Endothelial cell of umbilical vein (primary cell): ENCODE measurements at regions not wholly inside any gene's neighbourhood (a gene's known extent, or its start where the extent isn't known, plus 50 kb on each side); places are given as distances from the start of the nearest gene placed in this dataset.

Experiments
- BruUV-seq: library from RNA; stranded (reverse); fragments of 400-500 nt; replicated peaks from 2 replicates; lab custom pipeline; 2021; lab: Mats Ljungman, UMichigan
- CTCF ChIA-PET: fragments of 300-600, 350-600 bp; sonication (Branson Sonifier 250); formaldehyde crosslinking; loops from one replicate; lab custom pipeline; 2021; ENCODE audit warnings: antibody characterized with exemption, inconsistent platforms; lab: Charles Lee
- POLR2A ChIA-PET: fragments of 300-600, 350-600 bp; sonication (Branson Sonifier 250); formaldehyde crosslinking; loops from one replicate; lab custom pipeline; 2021; ENCODE audit warnings: antibody characterized with exemption, inconsistent platforms; lab: Charles Lee
- DNase-seq: peaks from one replicate; pipeline ENCODE4 v3.0.0-alpha.2; 2011; ENCODE audit warnings: low read depth, low spot score
- FAIRE-seq: peaks from 2 replicates; lab custom pipeline; 2011; peaks lifted over from hg19 to GRCh38; lab: Jason Lieb, UNC
- H2AFZ ChIP-seq: 2 replicates; pipeline ENCODE4 v1.6.0; 2012; ENCODE audit warnings: low read depth, low read length, control low read depth, inconsistent platforms
- H3K27ac ChIP-seq: 2 replicates; pipeline ENCODE4 v1.5.1; 2011; ENCODE audit warnings: low read depth, mild to moderate bottlenecking, control low read depth, low read length, moderate library complexity; ENCODE audit not compliant: insufficient read depth
- H3K27me3 ChIP-seq, 2 experiments: 2 replicates each; pipeline versions ENCODE4 v1.6.0 to v1.6.1; 2011; ENCODE audit warnings: low read length in 2 of 2, mixed read lengths in 1 of 2; ENCODE audit not compliant: control insufficient read depth in 2 of 2, insufficient read depth in 2 of 2
- H3K36me3 ChIP-seq, 2 experiments: 2 replicates in 1 of 2; 3 replicates in 1 of 2; pipeline ENCODE4 v1.5.1; 2011; ENCODE audit warnings: low read length in 2 of 2, mild to moderate bottlenecking in 1 of 2, moderate library complexity in 1 of 2; ENCODE audit not compliant: control insufficient read depth in 2 of 2, insufficient read depth in 2 of 2; ENCODE audit errors: extremely low read depth in 1 of 2
- H3K4me1 ChIP-seq: 3 replicates; pipeline ENCODE4 v1.5.1; 2011; ENCODE audit warnings: mild to moderate bottlenecking, low read length; ENCODE audit not compliant: control insufficient read depth, insufficient read depth; ENCODE audit errors: extremely low read depth
- H3K4me2 ChIP-seq: 2 replicates; pipeline ENCODE4 v1.6.1; 2011; ENCODE audit warnings: low read length, control low read depth, mixed read lengths; ENCODE audit not compliant: insufficient read depth
- H3K4me3 ChIP-seq, 3 experiments: fragments of 200-600 bp in 1 of 3; sonication (generic), shearing (Covaris generic) in 1 of 3; replicated peaks in 1 of 3; 2 replicates each; pipeline ENCODE4 v1.5.1; 2011 to 2016; ENCODE audit warnings: control low read depth in 3 of 3, low read length in 3 of 3, mild to moderate bottlenecking in 2 of 3, inconsistent platforms in 1 of 3, low read depth in 1 of 3, moderate library complexity in 1 of 3; ENCODE audit not compliant: insufficient read depth in 1 of 3
- H3K79me2 ChIP-seq: 2 replicates; pipeline ENCODE4 v1.6.0; 2012; ENCODE audit warnings: low read length, inconsistent platforms; ENCODE audit not compliant: control insufficient read depth, insufficient read depth
- H3K9ac ChIP-seq: replicated peaks from 2 replicates; pipeline ENCODE3; 2011; ENCODE audit warnings: low read length, control low read depth; ENCODE audit not compliant: insufficient read depth; ENCODE audit errors: extremely low read depth
- H3K9me1 ChIP-seq: replicated peaks from 3 replicates; pipeline ENCODE4 v1.6.0; 2011; ENCODE audit warnings: mild to moderate bottlenecking, low read length; ENCODE audit not compliant: control insufficient read depth, insufficient read depth; ENCODE audit errors: extremely low read depth
- H3K9me3 ChIP-seq: replicated peaks from 2 replicates; pipeline ENCODE4 v1.5.1; 2012; ENCODE audit warnings: low read length, inconsistent platforms; ENCODE audit not compliant: control insufficient read depth, insufficient read depth
- H4K20me1 ChIP-seq: replicated peaks from 2 replicates; pipeline ENCODE3; 2011; ENCODE audit warnings: mild to moderate bottlenecking, low read length; ENCODE audit not compliant: control insufficient read depth, insufficient read depth; ENCODE audit errors: extremely low read depth
- CTCF ChIP-seq, 2 donors: IDR thresholded peaks; 1 replicate in 1 of 2; 2 replicates in 1 of 2; pipeline ENCODE4 v1.5.1; 2011; ENCODE audit warnings: low read length in 2 of 2, mild to moderate bottlenecking in 2 of 2, moderate library complexity in 2 of 2, control low read depth in 1 of 2, inconsistent platforms in 1 of 2, low read depth in 1 of 2; ENCODE audit not compliant: insufficient read depth in 1 of 2; ENCODE audit errors: extremely low read depth in 1 of 2
- EZH2 ChIP-seq: IDR thresholded peaks from 2 replicates; pipeline ENCODE4 v1.6.1; 2012; ENCODE audit warnings: borderline replicate concordance, low read depth, mild to moderate bottlenecking, moderate library complexity, low read length, inconsistent platforms; ENCODE audit not compliant: severe bottlenecking
- FOS ChIP-seq: IDR thresholded peaks from 2 replicates; pipeline ENCODE4 v1.6.1; 2011; ENCODE audit warnings: mild to moderate bottlenecking, low read length, moderate library complexity, borderline replicate concordance; ENCODE audit not compliant: insufficient read depth
- GATA2 ChIP-seq: IDR thresholded peaks from 2 replicates; pipeline ENCODE4 v1.7.0; 2011; ENCODE audit warnings: low read depth, mild to moderate bottlenecking, moderate library complexity, mixed read lengths, low read length; ENCODE audit not compliant: insufficient read length, insufficient read depth
- JUN ChIP-seq: IDR thresholded peaks from 2 replicates; pipeline ENCODE4 v1.6.1; 2011; ENCODE audit warnings: borderline replicate concordance, low read depth; ENCODE audit not compliant: insufficient read length, insufficient read depth
- MYC ChIP-seq: IDR thresholded peaks from one replicate; pipeline ENCODE4 v1.6.1; 2011; ENCODE audit warnings: mild to moderate bottlenecking, low read depth, low read length
- POLR2A ChIP-seq: IDR thresholded peaks from 2 replicates; pipeline ENCODE4 v1.6.1; 2012; ENCODE audit warnings: low read depth, mild to moderate bottlenecking, control low read depth, low read length
- POLR2AphosphoS5 ChIP-seq: IDR thresholded peaks from 2 replicates; pipeline ENCODE4 v1.6.1; 2012; ENCODE audit warnings: low read depth, mild to moderate bottlenecking, control low read depth, low read length, moderate library complexity; ENCODE audit not compliant: insufficient read depth
- dilution Hi-C: fragments of 300-500 bp; cut with MboI; formaldehyde crosslinking; loops from one replicate; pipeline ENCODE4 v1.15.0; 2019; ENCODE audit warnings: low sequenced_read_pairs; ENCODE audit not compliant: extremely low pct_ligation_motif_present
- intact Hi-C: fragments of 100-400 bp; cut with micrococcal nuclease; formaldehyde crosslinking; loops from one replicate; pipeline ENCODE4 v1.10.0; 2022
- TF ChIP-seq, protein P1 (sequence below): IDR thresholded peaks from 2 replicates; pipeline ENCODE4 v1.6.1; 2011; ENCODE audit not compliant: insufficient read depth, insufficient read length

- intact Hi-C loops = no loop called here
- ChIA-PET POLR2A (interaction anchor here (0.6 kb wide), 1 partner anchor 51 kb away, joined by 3 read pairs; no protein-coding TSS in a partner anchor), CTCF (no interaction called here)
- TF ChIP-seq POLR2AphosphoS5 (no peak), CTCF (IDR thresholded peaks at IDR 0.05; ENCODE audit: extremely low read depth in 1 of 2, insufficient read depth in 1 of 2, low read depth in 1 of 2, low read length in 2 of 2) (no peak), GATA2 (no peak), POLR2A (no peak), FOS (no peak), MYC (no peak), EZH2 (no peak), JUN (no peak)
- TF ChIP-seq, protein P1, sequence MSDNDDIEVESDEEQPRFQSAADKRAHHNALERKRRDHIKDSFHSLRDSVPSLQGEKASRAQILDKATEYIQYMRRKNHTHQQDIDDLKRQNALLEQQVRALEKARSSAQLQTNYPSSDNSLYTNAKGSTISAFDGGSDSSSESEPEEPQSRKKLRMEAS = no peak
- FAIRE-seq (no peak), DNase-seq (no peak)
- no TSS peak for BruUV-seq
- no peak overlapping the region for H3K4me3 ChIP-seq
- no peaks in the 10 kb centered on the region for H3K9me1 ChIP-seq
- H3K36me3 ChIP-seq = no peaks in the 10 kb centered on the region
- no peaks in the 10 kb centered on the region for H3K9me3 ChIP-seq
- no peak overlapping the region for H3K4me2 ChIP-seq
- no peaks in the 10 kb centered on the region for H4K20me1 ChIP-seq
- H3K27me3 ChIP-seq = peaks cover 0 to 3% of the 10 kb centered on the region in 2 experiments
- no peaks in the 10 kb centered on the region for H3K4me1 ChIP-seq
- no peak overlapping the region for H3K9ac ChIP-seq
- dilution Hi-C loops = no loop called here
- no peak overlapping the region for H3K27ac ChIP-seq
- no peak overlapping the region for H2AFZ ChIP-seq
- H3K79me2 ChIP-seq = no peaks in the 10 kb centered on the region
Observed at GRCh38 chr4:151830168-151830567, 69.4 kb upstream of the GATB start.
